GM12878 (cell line): ENCODE measurements at regions not wholly inside any gene's neighbourhood (a gene's known extent, or its start where the extent isn't known, plus 50 kb on each side); places are given as distances from the start of the nearest gene placed in this dataset.

Source experiments
- ATAC-seq: fragments of 200-7000 bp; cut with Tn5 transposase; 3 replicates; pipeline ENCODE4 v1.9.1; 2020; ENCODE audit warnings: mild to moderate bottlenecking, moderate library complexity
- BruUV-seq: library from RNA; stranded (reverse); fragments of 400-500 nt; replicated peaks from 2 replicates; lab custom pipeline; 2021; lab: Mats Ljungman, UMichigan
- CTCF ChIA-PET: fragments of 300-600 bp; sonication (Branson Sonifier 250); formaldehyde crosslinking; extraction: SDS; loops from one replicate; lab custom pipeline; 2021; ENCODE audit warnings: inconsistent platforms; lab: Yijun Ruan, JAX
- POLR2A ChIA-PET: fragments of 350-600 bp; formaldehyde crosslinking; extraction: SDS; loops from one replicate; lab custom pipeline; 2021; ENCODE audit warnings: inconsistent platforms; lab: Charles Lee
- RAD21 ChIA-PET: fragments of 300-600 bp; sonication (Branson Sonifier 250); formaldehyde crosslinking; loops from one replicate; lab custom pipeline; 2023; ENCODE audit warnings: antibody characterized with exemption; ENCODE audit not compliant: unreplicated experiment; lab: Charles Lee
- SMC1A ChIA-PET: fragments of 300-600 bp; sonication (Branson Sonifier 250); formaldehyde crosslinking; loops from one replicate; lab custom pipeline; 2023; ENCODE audit not compliant: unreplicated experiment, uncharacterized antibody; lab: Charles Lee
- DNase-seq: peaks from one replicate; pipeline ENCODE4 v3.0.0-alpha.2; 2011; ENCODE audit warnings: low read depth, low spot score
- FAIRE-seq: peaks from 3 replicates; lab custom pipeline; 2011; peaks lifted over from hg19 to GRCh38; lab: Jason Lieb, UNC
- H2AFZ ChIP-seq: 2 replicates; pipeline ENCODE4 v1.6.0; 2011; ENCODE audit warnings: low read depth, low read length, control low read depth; ENCODE audit not compliant: control insufficient read depth
- H3K27ac ChIP-seq: 2 replicates; pipeline ENCODE4 v1.5.1; 2011; ENCODE audit warnings: control low read depth; ENCODE audit not compliant: control insufficient read depth, insufficient read depth
- H3K27me3 ChIP-seq, 2 experiments: replicated peaks in 1 of 2; 2 replicates each; pipeline versions ENCODE4 v1.6.0 to v1.6.1; 2011; ENCODE audit warnings: low read length in 1 of 2; ENCODE audit not compliant: control insufficient read depth in 2 of 2, insufficient read depth in 2 of 2
- H3K36me3 ChIP-seq, 2 experiments: 2 replicates each; pipeline ENCODE4 v1.5.1; 2011; ENCODE audit warnings: low read length in 1 of 2; ENCODE audit not compliant: control insufficient read depth in 2 of 2, insufficient read depth in 2 of 2
- H3K4me1 ChIP-seq: 2 replicates; pipeline ENCODE4 v1.6.1; 2011; ENCODE audit warnings: mild to moderate bottlenecking, low read length, moderate library complexity, mixed read lengths; ENCODE audit not compliant: control insufficient read depth, insufficient read depth
- H3K4me2 ChIP-seq: 2 replicates; pipeline ENCODE4 v1.6.0; 2011; ENCODE audit warnings: control low read depth; ENCODE audit not compliant: control insufficient read depth, insufficient read depth
- H3K4me3 ChIP-seq: fragments of 200-600 bp; sonication (generic); 2 replicates; pipeline ENCODE4 v1.5.1; 2016
- H3K79me2 ChIP-seq: 2 replicates; pipeline ENCODE4 v1.6.0; 2011; ENCODE audit warnings: low read length; ENCODE audit not compliant: control insufficient read depth, insufficient read depth
- H3K9ac ChIP-seq: 2 replicates; pipeline ENCODE4 v1.8.0; 2011; ENCODE audit warnings: low read length, control low read depth, mixed read lengths; ENCODE audit not compliant: control insufficient read depth, insufficient read depth
- H3K9me3 ChIP-seq: replicated peaks from 3 replicates; pipeline ENCODE4 v1.5.1; 2011; ENCODE audit warnings: mild to moderate bottlenecking, low read length; ENCODE audit not compliant: control insufficient read depth, insufficient read depth
- H4K20me1 ChIP-seq: 2 replicates; pipeline ENCODE4 v1.6.0; 2011; ENCODE audit not compliant: control insufficient read depth, insufficient read depth
- BCL3 ChIP-seq: IDR thresholded peaks from 2 replicates; pipeline ENCODE4 v1.6.1; 2011; ENCODE audit warnings: borderline replicate concordance, low read depth, mild to moderate bottlenecking, moderate library complexity, low read length; ENCODE audit not compliant: insufficient read depth, poor library complexity, severe bottlenecking
- CBFB ChIP-seq: IDR thresholded peaks from 2 replicates; pipeline ENCODE4 v1.6.1; 2016; ENCODE audit warnings: antibody characterized with exemption, low read depth
- DPF2 ChIP-seq: fragments of 450-650 bp; IDR thresholded peaks from 2 replicates; pipeline ENCODE4 v1.6.1; 2017; ENCODE audit warnings: mild to moderate bottlenecking
- GATAD2B ChIP-seq: fragments of 450-650 bp; conservative IDR thresholded peaks from 2 replicates; pipeline ENCODE4 v1.6.1; 2017; ENCODE audit warnings: low read depth, mild to moderate bottlenecking, moderate library complexity
- IRF5 ChIP-seq: fragments of 450-650 bp; IDR thresholded peaks from 2 replicates; pipeline ENCODE4 v1.6.1; 2017; ENCODE audit warnings: borderline replicate concordance
- MLLT1 ChIP-seq: fragments of 450-650 bp; IDR thresholded peaks from 2 replicates; pipeline ENCODE4 v1.6.1; 2016; ENCODE audit warnings: mild to moderate bottlenecking
- MTA3 ChIP-seq: IDR thresholded peaks from 2 replicates; pipeline ENCODE4 v1.6.1; 2012; ENCODE audit warnings: low read length, inconsistent platforms, borderline replicate concordance
- MYB ChIP-seq: fragments of 150-350 bp; IDR thresholded peaks from 2 replicates; pipeline ENCODE4 v1.6.1; 2014; ENCODE audit warnings: mild to moderate bottlenecking, low read depth, low read length, borderline replicate concordance
- RAD51 ChIP-seq: fragments of 450-650 bp; IDR thresholded peaks from 2 replicates; pipeline ENCODE4 v1.6.1; 2016; ENCODE audit warnings: moderate library complexity, mild to moderate bottlenecking, inconsistent platforms
- SKIL ChIP-seq: fragments of 450-650 bp; IDR thresholded peaks from 2 replicates; pipeline ENCODE4 v1.6.1; 2017; ENCODE audit warnings: mild to moderate bottlenecking, low read depth, inconsistent platforms; ENCODE audit not compliant: poor library complexity, severe bottlenecking
- SMARCA5 ChIP-seq: fragments of 450-650 bp; IDR thresholded peaks from 2 replicates; pipeline ENCODE4 v1.6.1; 2017; ENCODE audit warnings: mild to moderate bottlenecking
- STAT1 ChIP-seq: fragments of 450-650 bp; conservative IDR thresholded peaks from 2 replicates; pipeline ENCODE4 v1.6.1; 2014; ENCODE audit warnings: antibody characterized with exemption, mild to moderate bottlenecking
- ZNF207 ChIP-seq: fragments of 450-650 bp; IDR thresholded peaks from 2 replicates; pipeline ENCODE4 v1.6.1; 2014; ENCODE audit warnings: antibody characterized with exemption, mild to moderate bottlenecking, borderline replicate concordance
- ZNF24 ChIP-seq: fragments of 450-650 bp; IDR thresholded peaks from 2 replicates; pipeline ENCODE4 v1.6.1; 2017; ENCODE audit warnings: antibody characterized with exemption, mild to moderate bottlenecking
- ZNF687 ChIP-seq: fragments of 450-650 bp; IDR thresholded peaks from 2 replicates; pipeline ENCODE4 v1.6.1; 2017; ENCODE audit warnings: mild to moderate bottlenecking, moderate library complexity
- WGBS: methylation state at CpG from one replicate; pipeline ENCODE4 v1.1.6; 2016; ENCODE audit warnings: low lambda C conversion rate; ENCODE audit not compliant: insufficient replicate concordance, insufficient coverage; ENCODE audit errors: missing lambda C conversion rate; 5-methylcytosine and 5-hydroxymethylcytosine counted together
- in situ Hi-C: fragments of 300-500 bp; cut with MboI; formaldehyde crosslinking; loops from 9 replicates; pipeline ENCODE4 v1.14.3; 2018; ENCODE audit warnings: mixed read lengths
- intact Hi-C: fragments of 100-400 bp; cut with micrococcal nuclease; formaldehyde crosslinking; loops from one replicate; pipeline ENCODE4 v1.14.2; 2022; ENCODE audit not compliant: unreplicated experiment

GRCh38 chr16:88317613-88317965, 65.2 kb upstream of the ZNF469 start:
- ChIA-PET RAD21 (no interaction called here), CTCF (no interaction called here), SMC1A (no interaction called here), POLR2A (no interaction called here)
- DNase-seq (no peak), ATAC-seq (no peak), FAIRE-seq (no peak)
- WGBS, result 61% methylated on average over 11 of the region's 11 CpGs
- H4K20me1 ChIP-seq, result no peaks in the 10 kb centered on the region
- no peak overlapping the region for H3K4me2 ChIP-seq
- no peaks in the 10 kb centered on the region; the same call in 2 of the 3 replicates for H3K9me3 ChIP-seq
- no peak overlapping the region for H3K4me3 ChIP-seq
- in situ Hi-C loops, result no loop called here
- intact Hi-C loops, result no loop called here
- H3K4me1 ChIP-seq, result no peaks in the 10 kb centered on the region
- no peak overlapping the region for H3K9ac ChIP-seq
- H3K36me3 ChIP-seq, result no peaks in the 10 kb centered on the region
- H3K79me2 ChIP-seq, result no peaks in the 10 kb centered on the region
- H3K27ac ChIP-seq, result no peak overlapping the region
- no peaks in the 10 kb centered on the region for H3K27me3 ChIP-seq
- no peak overlapping the region for H2AFZ ChIP-seq
- BruUV-seq, result no TSS peak
- TF ChIP-seq BCL3 (no peak), MLLT1 (no peak), IRF5 (no peak), ZNF24 (no peak), RAD51 (no peak), ZNF207 (no peak), MTA3 (no peak), SMARCA5 (no peak), ZNF687 (no peak), STAT1 (no peak), GATAD2B (no peak), SKIL (no peak), MYB (no peak), CBFB (no peak), DPF2 (no peak)
